Caco-2 (cell line): ENCODE measurements at regions not wholly inside any gene's neighbourhood (a gene's known extent, or its start where the extent isn't known, plus 50 kb on each side); places are given as distances from the start of the nearest gene placed in this dataset.

ENCODE experiments used
- BruUV-seq: library from RNA; stranded (reverse); fragments of 400-500 nt; replicated peaks from 2 replicates; lab custom pipeline; 2021; lab: Mats Ljungman, UMichigan
- CTCF ChIA-PET: fragments of 300-600 bp; sonication (Branson Sonifier 250); formaldehyde crosslinking; loops from one replicate; lab custom pipeline; 2022; ENCODE audit warnings: antibody characterized with exemption; lab: Charles Lee
- POLR2A ChIA-PET: fragments of 300-600 bp; sonication (Branson Sonifier 250); formaldehyde crosslinking; loops from one replicate; lab custom pipeline; 2022; ENCODE audit warnings: antibody characterized with exemption; lab: Charles Lee
- DNase-seq, 2 experiments: peaks; one replicate each; pipeline versions ENCODE4 v3.0.0 to v3.0.0-alpha.2; 2020 to 2022
- H3K27me3 ChIP-seq: replicated peaks from 2 replicates; pipeline ENCODE4 v1.6.0; 2011; ENCODE audit warnings: low read length; ENCODE audit not compliant: control insufficient read depth, insufficient read depth
- H3K36me3 ChIP-seq: 2 replicates; pipeline ENCODE4 v1.5.1; 2011; ENCODE audit warnings: low read length; ENCODE audit not compliant: control insufficient read depth, insufficient read depth
- H3K4me1 ChIP-seq: fragments of 250-450 bp; sonication (Bioruptor Pico); 2 replicates; pipeline ENCODE4 v1.5.1; 2020; ENCODE audit warnings: mild to moderate bottlenecking
- H3K4me3 ChIP-seq: 2 replicates; pipeline ENCODE4 v1.5.1; 2011; ENCODE audit warnings: low read depth, mild to moderate bottlenecking, control low read depth, low read length
- H3K9me3 ChIP-seq: fragments of 250-450 bp; sonication (Bioruptor Pico); 2 replicates; pipeline ENCODE4 v1.5.1; 2020; ENCODE audit warnings: mild to moderate bottlenecking, moderate library complexity
- H3K27ac Mint-ChIP-seq: one replicate; pipeline ENCODE4 v1.8.0; 2022; ENCODE audit warnings: mixed read lengths; ENCODE audit not compliant: unreplicated experiment
- H3K27me3 Mint-ChIP-seq: one replicate; pipeline ENCODE4 v1.8.0; 2022; ENCODE audit warnings: mixed read lengths; ENCODE audit not compliant: insufficient read depth, unreplicated experiment
- H3K36me3 Mint-ChIP-seq: one replicate; pipeline ENCODE4 v1.8.0; 2022; ENCODE audit warnings: mild to moderate bottlenecking, mixed read lengths; ENCODE audit not compliant: insufficient read depth, unreplicated experiment
- H3K4me1 Mint-ChIP-seq: one replicate; pipeline ENCODE4 v1.8.0; 2022; ENCODE audit warnings: low read depth, mixed read lengths; ENCODE audit not compliant: unreplicated experiment
- H3K4me3 Mint-ChIP-seq: one replicate; pipeline ENCODE4 v1.8.0; 2022; ENCODE audit warnings: mild to moderate bottlenecking, moderate library complexity, mixed read lengths; ENCODE audit not compliant: unreplicated experiment
- H3K9me3 Mint-ChIP-seq: one replicate; pipeline ENCODE4 v1.8.0; 2022; ENCODE audit warnings: mixed read lengths; ENCODE audit not compliant: unreplicated experiment
- intact Hi-C: fragments of 100-400 bp; cut with micrococcal nuclease; formaldehyde crosslinking; loops from one replicate; pipeline ENCODE4 v1.10.0; 2022; ENCODE audit not compliant: unreplicated experiment
- TF ChIP-seq, protein P1 (sequence below), 2 experiments: fragments of 200-600 bp in 1 of 2; IDR thresholded peaks; 1 replicate in 1 of 2; 2 replicates in 1 of 2; pipeline versions ENCODE4 v1.5.1 to v1.8.0; 2011 to 2022; ENCODE audit warnings: antibody characterized with exemption in 1 of 2, control low read depth in 1 of 2, inconsistent platforms in 1 of 2, low read depth in 1 of 2, low read length in 1 of 2, mild to moderate bottlenecking in 1 of 2, moderate library complexity in 1 of 2; ENCODE audit not compliant: insufficient read depth in 1 of 2, severe bottlenecking in 1 of 2, unreplicated experiment in 1 of 2

DNA sequence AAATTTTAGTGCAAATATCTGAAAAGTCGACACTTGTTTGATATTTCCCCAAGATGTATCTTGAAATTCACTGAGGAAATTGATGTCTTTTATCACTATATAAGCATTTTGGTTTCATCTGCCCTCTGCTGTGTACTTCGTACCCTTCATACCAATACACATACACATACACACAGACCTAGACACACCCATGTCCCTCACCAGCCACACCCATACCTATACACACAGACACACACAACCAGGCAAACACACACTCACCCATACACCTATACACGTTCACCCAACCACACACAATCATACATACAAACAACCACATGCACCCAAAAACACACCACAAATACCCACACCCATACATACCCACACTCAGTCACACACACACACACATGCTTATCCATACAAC, 367.8 kb downstream of the HINT1 start:
- no peaks in the 10 kb centered on the region for H3K4me1 ChIP-seq

GRCh38 chr5:130796902-130797301, 368.2 kb downstream of the HINT1 start:
- Histone ChIP-seq H3K4me3 (no peak overlapping the region), H3K4me1 (no peaks in the 10 kb centered on the region), H3K36me3 (no peaks in the 10 kb centered on the region), H3K9me3 (0 out of 2 replicates have a peak, but pooled peaks cover 3% of the 10 kb centered on the region), H3K27me3 (no peaks in the 10 kb centered on the region)
- Mint-ChIP-seq H3K4me3 (no peak overlapping the region), H3K9me3 (peaks cover 24% of the 10 kb centered on the region), H3K27ac (no peak overlapping the region), H3K27me3 (no peaks in the 10 kb centered on the region), H3K36me3 (no peaks in the 10 kb centered on the region), H3K4me1 (no peaks in the 10 kb centered on the region)
- BruUV-seq, result no TSS peak
- CTCF ChIA-PET, result no interaction called here
- intact Hi-C loops, result no loop called here
- TF ChIP-seq, protein P1, sequence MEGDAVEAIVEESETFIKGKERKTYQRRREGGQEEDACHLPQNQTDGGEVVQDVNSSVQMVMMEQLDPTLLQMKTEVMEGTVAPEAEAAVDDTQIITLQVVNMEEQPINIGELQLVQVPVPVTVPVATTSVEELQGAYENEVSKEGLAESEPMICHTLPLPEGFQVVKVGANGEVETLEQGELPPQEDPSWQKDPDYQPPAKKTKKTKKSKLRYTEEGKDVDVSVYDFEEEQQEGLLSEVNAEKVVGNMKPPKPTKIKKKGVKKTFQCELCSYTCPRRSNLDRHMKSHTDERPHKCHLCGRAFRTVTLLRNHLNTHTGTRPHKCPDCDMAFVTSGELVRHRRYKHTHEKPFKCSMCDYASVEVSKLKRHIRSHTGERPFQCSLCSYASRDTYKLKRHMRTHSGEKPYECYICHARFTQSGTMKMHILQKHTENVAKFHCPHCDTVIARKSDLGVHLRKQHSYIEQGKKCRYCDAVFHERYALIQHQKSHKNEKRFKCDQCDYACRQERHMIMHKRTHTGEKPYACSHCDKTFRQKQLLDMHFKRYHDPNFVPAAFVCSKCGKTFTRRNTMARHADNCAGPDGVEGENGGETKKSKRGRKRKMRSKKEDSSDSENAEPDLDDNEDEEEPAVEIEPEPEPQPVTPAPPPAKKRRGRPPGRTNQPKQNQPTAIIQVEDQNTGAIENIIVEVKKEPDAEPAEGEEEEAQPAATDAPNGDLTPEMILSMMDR (IDR thresholded peaks at IDR 0.05; ENCODE audit: insufficient read depth in 1 of 2, low read depth in 1 of 2, low read length in 1 of 2, severe bottlenecking in 1 of 2, unreplicated experiment in 1 of 2), result no peak
- POLR2A ChIA-PET, result no interaction called here
- no peak for DNase-seq

More for the DNA sequence above, 367.8 kb downstream of the HINT1 start:
- CTCF ChIA-PET, result no interaction called here
- BruUV-seq, result no TSS peak
- DNase-seq, result no peak
- Histone ChIP-seq H3K27me3 (no peaks in the 10 kb centered on the region), H3K36me3 (no peaks in the 10 kb centered on the region), H3K9me3 (0 out of 2 replicates have a peak, but pooled peaks cover 3% of the 10 kb centered on the region), H3K4me3 (no peak overlapping the region)
- no peaks in the 10 kb centered on the region for H3K36me3 Mint-ChIP-seq
- POLR2A ChIA-PET, result no interaction called here
- no peak overlapping the region for H3K4me3 Mint-ChIP-seq
- intact Hi-C loops, result no loop called here
- TF ChIP-seq, protein P1 (IDR thresholded peaks at IDR 0.05; ENCODE audit: insufficient read depth in 1 of 2, low read depth in 1 of 2, low read length in 1 of 2, severe bottlenecking in 1 of 2, unreplicated experiment in 1 of 2), result no peak
- H3K27ac Mint-ChIP-seq, result no peak overlapping the region
- peaks cover 28% of the 10 kb centered on the region for H3K9me3 Mint-ChIP-seq
- H3K27me3 Mint-ChIP-seq, result no peaks in the 10 kb centered on the region
- H3K4me1 Mint-ChIP-seq, result no peaks in the 10 kb centered on the region

DNA sequence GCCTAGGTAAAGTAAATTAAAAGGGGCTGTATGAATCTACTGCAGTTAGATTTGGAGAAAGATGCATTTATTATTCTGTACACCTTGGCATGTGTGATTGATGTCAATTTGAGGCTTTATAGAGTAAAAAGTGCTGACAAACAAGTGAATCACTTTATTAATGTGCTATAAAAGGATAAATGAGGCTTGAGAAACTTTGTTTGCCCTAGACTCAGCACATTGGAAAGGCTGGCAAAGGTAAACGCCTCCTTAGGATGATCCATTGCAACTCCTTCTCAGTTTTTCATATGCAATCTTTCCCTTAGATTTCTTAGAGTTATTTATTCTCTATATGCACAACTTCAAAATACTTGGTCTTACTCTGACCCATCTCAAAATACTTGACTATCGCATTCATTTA, 369.0 kb downstream of the HINT1 start:
- no peaks in the 10 kb centered on the region for H3K4me1 ChIP-seq
- Mint-ChIP-seq H3K9me3 (peaks cover 15% of the 10 kb centered on the region), H3K27ac (no peak overlapping the region), H3K4me3 (no peak overlapping the region), H3K36me3 (no peaks in the 10 kb centered on the region), H3K4me1 (no peaks in the 10 kb centered on the region), H3K27me3 (no peaks in the 10 kb centered on the region)
- no TSS peak for BruUV-seq
- ChIA-PET POLR2A (no interaction called here), CTCF (no interaction called here)
- TF ChIP-seq, protein P1 (IDR thresholded peaks at IDR 0.05; ENCODE audit: insufficient read depth in 1 of 2, low read depth in 1 of 2, low read length in 1 of 2, severe bottlenecking in 1 of 2, unreplicated experiment in 1 of 2), result no peak
- H3K36me3 ChIP-seq, result no peaks in the 10 kb centered on the region
- H3K9me3 ChIP-seq, result 0 out of 2 replicates have a peak, but pooled peaks cover 3% of the 10 kb centered on the region
- H3K4me3 ChIP-seq, result no peak overlapping the region
- intact Hi-C loops, result no loop called here
- H3K27me3 ChIP-seq, result no peaks in the 10 kb centered on the region
- no peak for DNase-seq
